H9 (cell line): ENCODE measurements at regions not wholly inside any gene's neighbourhood (a gene's known extent, or its start where the extent isn't known, plus 50 kb on each side); places are given as distances from the start of the nearest gene placed in this dataset.

Experiments used
- DNase-seq: peaks from one replicate; pipeline ENCODE4 v3.0.0-alpha.2; 2017
- H2AFZ ChIP-seq: one replicate; pipeline ENCODE4 v1.6.1; 2013; ENCODE audit warnings: mild to moderate bottlenecking, low read length, control low read depth, moderate library complexity
- H2AK5ac ChIP-seq: 2 replicates; pipeline ENCODE4 v1.6.1; 2013; ENCODE audit warnings: low read length, control low read depth, mixed read lengths; ENCODE audit not compliant: insufficient read length
- H2BK120ac ChIP-seq: one replicate; pipeline ENCODE4 v1.6.1; 2013; ENCODE audit warnings: low read depth, mild to moderate bottlenecking, low read length, control low read depth, inconsistent platforms; ENCODE audit not compliant: poor library complexity, severe bottlenecking
- H2BK12ac ChIP-seq: 2 replicates; pipeline ENCODE4 v1.6.1; 2013; ENCODE audit warnings: low read length, control low read depth, mixed read lengths, low read depth; ENCODE audit not compliant: insufficient read length
- H2BK15ac ChIP-seq: 2 replicates; pipeline ENCODE4 v1.6.1; 2013; ENCODE audit warnings: low read depth, low read length, control low read depth
- H2BK20ac ChIP-seq: one replicate; pipeline ENCODE4 v1.6.1; 2013; ENCODE audit warnings: low read depth, mild to moderate bottlenecking, low read length, control low read depth, inconsistent platforms; ENCODE audit not compliant: poor library complexity, severe bottlenecking
- H2BK5ac ChIP-seq: 2 replicates; pipeline ENCODE4 v1.6.1; 2013; ENCODE audit warnings: low read length, control low read depth, mixed read lengths; ENCODE audit not compliant: insufficient read length
- H3K14ac ChIP-seq: 2 replicates; pipeline ENCODE4 v1.6.1; 2013; ENCODE audit warnings: low read length, control low read depth; ENCODE audit not compliant: insufficient read depth
- H3K18ac ChIP-seq: 2 replicates; pipeline ENCODE4 v1.6.1; 2013; ENCODE audit warnings: low read depth, mild to moderate bottlenecking, mixed read lengths, low read length, control low read depth; ENCODE audit not compliant: insufficient read length
- H3K23ac ChIP-seq: 2 replicates; pipeline ENCODE4 v1.6.1; 2013; ENCODE audit warnings: low read length, control low read depth, mixed read lengths, low read depth; ENCODE audit not compliant: insufficient read length
- H3K23me2 ChIP-seq: 2 replicates; pipeline ENCODE4 v1.6.1; 2013; ENCODE audit warnings: low read depth, mild to moderate bottlenecking, mixed read lengths, low read length, control low read depth; ENCODE audit not compliant: insufficient read length, poor library complexity, severe bottlenecking
- H3K27ac ChIP-seq: 2 replicates; pipeline ENCODE4 v1.5.1; 2013; ENCODE audit warnings: low read length, control low read depth, mixed read lengths, low read depth; ENCODE audit not compliant: insufficient read length
- H3K27me3 ChIP-seq: 2 replicates; pipeline ENCODE4 v1.6.1; 2013; ENCODE audit warnings: low read length, control low read depth, inconsistent platforms; ENCODE audit not compliant: insufficient read depth
- H3K4ac ChIP-seq: 2 replicates; pipeline ENCODE4 v1.6.1; 2013; ENCODE audit warnings: low read depth, mild to moderate bottlenecking, control low read depth, inconsistent platforms, low read length, moderate library complexity
- H3K4me1 ChIP-seq: 2 replicates; pipeline ENCODE4 v1.6.1; 2013; ENCODE audit warnings: low read length, control low read depth, inconsistent platforms; ENCODE audit not compliant: insufficient read depth
- H3K4me2 ChIP-seq: 2 replicates; pipeline ENCODE4 v1.6.1; 2013; ENCODE audit warnings: low read length, control low read depth, mixed read lengths; ENCODE audit not compliant: insufficient read length, insufficient read depth
- H3K56ac ChIP-seq: 2 replicates; pipeline ENCODE4 v1.6.1; 2013; ENCODE audit warnings: low read depth, mild to moderate bottlenecking, mixed read lengths, low read length, control low read depth; ENCODE audit not compliant: insufficient read length
- H3K79me1 ChIP-seq: 2 replicates; pipeline ENCODE4 v1.6.1; 2013; ENCODE audit warnings: low read depth, mild to moderate bottlenecking, moderate library complexity, low read length, control low read depth, inconsistent platforms; ENCODE audit not compliant: insufficient read depth, poor library complexity, severe bottlenecking
- H3K79me2 ChIP-seq: 2 replicates; pipeline ENCODE4 v1.6.1; 2013; ENCODE audit warnings: low read length, control low read depth, inconsistent platforms; ENCODE audit not compliant: insufficient read depth
- H3K9ac ChIP-seq: 2 replicates; pipeline ENCODE4 v1.6.1; 2013; ENCODE audit warnings: low read length, control low read depth, mixed read lengths; ENCODE audit not compliant: insufficient read length; ENCODE audit errors: extremely low read depth
- H3K9me3 ChIP-seq: one replicate; pipeline ENCODE4 v1.6.1; 2013; ENCODE audit warnings: low read depth, low read length, inconsistent platforms; ENCODE audit not compliant: control insufficient read depth
- H3T11ph ChIP-seq: one replicate; pipeline ENCODE4 v1.6.1; 2013; ENCODE audit warnings: mild to moderate bottlenecking, low read length, control low read depth, inconsistent platforms
- H4K20me1 ChIP-seq: one replicate; pipeline ENCODE4 v1.6.1; 2013; ENCODE audit not compliant: control insufficient read depth, insufficient read length, insufficient read depth
- H4K5ac ChIP-seq: 2 replicates; pipeline ENCODE4 v1.6.1; 2013; ENCODE audit warnings: low read depth, mild to moderate bottlenecking, mixed read lengths, low read length, control low read depth; ENCODE audit not compliant: insufficient read length
- H4K8ac ChIP-seq: replicated peaks from 2 replicates; pipeline ENCODE4 v1.6.1; 2013; ENCODE audit warnings: low read length, control low read depth, mixed read lengths, low read depth; ENCODE audit not compliant: insufficient read length
- H4K91ac ChIP-seq: 2 replicates; pipeline ENCODE4 v1.6.1; 2013; ENCODE audit warnings: low read depth, mild to moderate bottlenecking, moderate library complexity, mixed read lengths, low read length, control low read depth; ENCODE audit not compliant: insufficient read length
- H3K27ac Mint-ChIP-seq, 3 experiments: 2 replicates in 2 of 3; 3 replicates in 1 of 3; pipeline ENCODE4 v1.8.0; 2020 to 2021; ENCODE audit warnings: mixed read lengths in 3 of 3, mild to moderate bottlenecking in 1 of 3, moderate library complexity in 1 of 3
- H3K27me3 Mint-ChIP-seq: 2 replicates; pipeline ENCODE4 v1.8.0; 2021; ENCODE audit warnings: low read depth, mild to moderate bottlenecking, moderate library complexity, mixed read lengths
- H3K36me3 Mint-ChIP-seq, 3 experiments: 2 replicates in 2 of 3; 3 replicates in 1 of 3; pipeline ENCODE4 v1.8.0; 2020 to 2021; ENCODE audit warnings: low read depth in 3 of 3, mixed read lengths in 3 of 3; ENCODE audit not compliant: insufficient read depth in 1 of 3
- H3K4me1 Mint-ChIP-seq, 2 experiments: 2 replicates each; pipeline ENCODE4 v1.8.0; 2020; ENCODE audit warnings: mixed read lengths in 2 of 2
- H3K4me3 Mint-ChIP-seq, 2 experiments: 2 replicates in 1 of 2; 3 replicates in 1 of 2; pipeline ENCODE4 v1.8.0; 2020 to 2021; ENCODE audit warnings: mild to moderate bottlenecking in 2 of 2, mixed read lengths in 2 of 2, moderate library complexity in 1 of 2
- H3K9me3 Mint-ChIP-seq, 2 experiments: 2 replicates in 1 of 2; 3 replicates in 1 of 2; pipeline ENCODE4 v1.8.0; 2020; ENCODE audit warnings: mild to moderate bottlenecking in 2 of 2, mixed read lengths in 2 of 2, moderate library complexity in 1 of 2
- WGBS: extraction: QIAGEN DNeasy Blood & Tissue Kit; methylation state at CpG from one replicate; pipeline ENCODE4 v1.1.7; 2013; ENCODE audit warnings: missing lambda C conversion rate, low lambda C conversion rate, mixed read lengths; ENCODE audit not compliant: insufficient read length; ENCODE audit errors: extremely low coverage; 5-methylcytosine and 5-hydroxymethylcytosine counted together
- TF ChIP-seq, protein P1 (sequence below): fragments of 200-600 bp; sonication (generic); conservative IDR thresholded peaks from 3 replicates; pipeline ENCODE4 v1.8.0; 2021; ENCODE audit warnings: antibody characterized with exemption, mild to moderate bottlenecking

- H3K79me1 ChIP-seq, result no peaks in the 10 kb centered on the region
- TF ChIP-seq, protein P1, sequence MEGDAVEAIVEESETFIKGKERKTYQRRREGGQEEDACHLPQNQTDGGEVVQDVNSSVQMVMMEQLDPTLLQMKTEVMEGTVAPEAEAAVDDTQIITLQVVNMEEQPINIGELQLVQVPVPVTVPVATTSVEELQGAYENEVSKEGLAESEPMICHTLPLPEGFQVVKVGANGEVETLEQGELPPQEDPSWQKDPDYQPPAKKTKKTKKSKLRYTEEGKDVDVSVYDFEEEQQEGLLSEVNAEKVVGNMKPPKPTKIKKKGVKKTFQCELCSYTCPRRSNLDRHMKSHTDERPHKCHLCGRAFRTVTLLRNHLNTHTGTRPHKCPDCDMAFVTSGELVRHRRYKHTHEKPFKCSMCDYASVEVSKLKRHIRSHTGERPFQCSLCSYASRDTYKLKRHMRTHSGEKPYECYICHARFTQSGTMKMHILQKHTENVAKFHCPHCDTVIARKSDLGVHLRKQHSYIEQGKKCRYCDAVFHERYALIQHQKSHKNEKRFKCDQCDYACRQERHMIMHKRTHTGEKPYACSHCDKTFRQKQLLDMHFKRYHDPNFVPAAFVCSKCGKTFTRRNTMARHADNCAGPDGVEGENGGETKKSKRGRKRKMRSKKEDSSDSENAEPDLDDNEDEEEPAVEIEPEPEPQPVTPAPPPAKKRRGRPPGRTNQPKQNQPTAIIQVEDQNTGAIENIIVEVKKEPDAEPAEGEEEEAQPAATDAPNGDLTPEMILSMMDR, result no peak
- H2AFZ ChIP-seq, result no peak overlapping the region
- H3K9me3 ChIP-seq, result no peaks in the 10 kb centered on the region
- H2BK20ac ChIP-seq, result no peak overlapping the region
- no peak overlapping the region for H3K18ac ChIP-seq
- H4K91ac ChIP-seq, result no peak overlapping the region
- no peak overlapping the region for H3K56ac ChIP-seq
- H3K23me2 ChIP-seq, result no peaks in the 10 kb centered on the region
- H3K9me3 Mint-ChIP-seq, result no peaks in the 10 kb centered on the region
- H3K4ac ChIP-seq, result no peak overlapping the region
- H3K27me3 Mint-ChIP-seq, result no peaks in the 10 kb centered on the region
- H2AK5ac ChIP-seq, result no peak overlapping the region
- no peak overlapping the region for H3K23ac ChIP-seq
- DNase-seq, result no peak
- H3K27me3 ChIP-seq, result no peaks in the 10 kb centered on the region
- no peak overlapping the region for H3K14ac ChIP-seq
- H3K4me1 ChIP-seq, result peaks cover 5% of the 10 kb centered on the region; the same call in 1 of the 2 replicates
- H3K4me1 Mint-ChIP-seq, result peaks cover 13 to 27% of the 10 kb centered on the region in 2 experiments
- H4K8ac ChIP-seq, result no peak overlapping the region
- no peaks in the 10 kb centered on the region for H3K36me3 Mint-ChIP-seq
- no peak overlapping the region for H2BK5ac ChIP-seq
- H3K79me2 ChIP-seq, result no peaks in the 10 kb centered on the region
- no peak overlapping the region for H2BK12ac ChIP-seq
- H3K27ac Mint-ChIP-seq, result no peak overlapping the region
- no peak overlapping the region for H3K27ac ChIP-seq
- no peak overlapping the region for H3K4me2 ChIP-seq
- H4K20me1 ChIP-seq, result no peaks in the 10 kb centered on the region
- H3T11ph ChIP-seq, result no peak overlapping the region
- H3K4me3 Mint-ChIP-seq, result no peak overlapping the region
- H3K9ac ChIP-seq, result no peak overlapping the region
- no peak overlapping the region for H4K5ac ChIP-seq
- no peak overlapping the region for H2BK15ac ChIP-seq
- H2BK120ac ChIP-seq, result no peak overlapping the region
- WGBS, result no CpG with 5 or more reads among the region's 4 CpGs
These were observed 65.5 kb upstream of the F13A1 start for GRCh38 chr6:6386010-6386409.
